Psoas muscle (tissue), 7 donors: ENCODE measurements at regions not wholly inside any gene's neighbourhood (a gene's known extent, or its start where the extent isn't known, plus 50 kb on each side); places are given as distances from the start of the nearest gene placed in this dataset.

Source experiments
- ATAC-seq, 4 donors: fragments of 200-7000 bp; cut with Tn5 transposase; one replicate each; pipeline ENCODE4 v1.9.1; 2020; ENCODE audit warnings: moderate library complexity in 3 of 4, mild to moderate bottlenecking in 2 of 4
- DNase-seq, 2 donors: peaks; one replicate each; pipeline ENCODE4 v3.0.0-alpha.2; 2020
- H3K27ac ChIP-seq: fragments of 200-600 bp; one replicate; pipeline ENCODE4 v1.8.0; 2022
- H3K27me3 ChIP-seq, 3 donors: fragments of 200-600 bp in 1 of 3; one replicate each; pipeline versions ENCODE4 v1.6.1 to v1.8.0; 2013 to 2022; ENCODE audit warnings: low read length in 2 of 3, mild to moderate bottlenecking in 2 of 3, moderate library complexity in 1 of 3; ENCODE audit not compliant: insufficient read depth in 3 of 3
- H3K36me3 ChIP-seq, 2 donors: fragments of 200-600 bp in 1 of 2; one replicate each; pipeline versions ENCODE4 v1.6.1 to v1.8.0; 2013 to 2022; ENCODE audit warnings: low read depth in 1 of 2, mild to moderate bottlenecking in 1 of 2, moderate library complexity in 1 of 2; ENCODE audit not compliant: insufficient read depth in 1 of 2
- H3K4me1 ChIP-seq: fragments of 200-600 bp; one replicate; pipeline ENCODE4 v1.8.0; 2022
- H3K4me3 ChIP-seq: fragments of 200-600 bp; one replicate; pipeline ENCODE4 v1.8.0; 2022; ENCODE audit warnings: mild to moderate bottlenecking
- H3K9me3 ChIP-seq: fragments of 200-600 bp; one replicate; pipeline ENCODE4 v1.8.0; 2022
- CTCF ChIP-seq: fragments of 200-600 bp; IDR thresholded peaks from one replicate; pipeline ENCODE4 v1.8.0; 2022; ENCODE audit warnings: antibody characterized with exemption
- WGBS, 3 donors: extraction: QIAGEN DNeasy Blood & Tissue Kit; methylation state at CpG; one replicate each; pipeline versions ENCODE4 v1.1.6 to v1.1.7; 2013; 5-methylcytosine and 5-hydroxymethylcytosine counted together
- intact Hi-C, 2 donors: fragments of 100-400 bp; cut with DNase I; formaldehyde crosslinking; loops; one replicate each; pipeline versions ENCODE4 v1.11.0 to v1.14.2; 2022
- donor health status: healthy with polysubstance abuse.
- donor health status: DM: no; HTN: no; CAD: no; lungs with moderate emphysema.
- donor health status: Bipolar disorder and iron deficiency.
- donor health status: healthy.
- donor health status: DM: yes; HTN: yes; CAD: no.
- donor health status: DM: no; HTN: no; CAD: no.
- donor health status: DM: yes; HTN: yes; CAD: no.

- no peaks in the 10 kb centered on the region for H3K27me3 ChIP-seq
- TF ChIP-seq CTCF = no peak
- intact Hi-C loops = no loop called here
- no peaks in the 10 kb centered on the region for H3K9me3 ChIP-seq
- WGBS, 3 donors = 76 to 79% (median 79%) methylated on average over 12 of the region's 12 CpGs
- ATAC-seq (no peak), DNase-seq (no peak)
- H3K4me1 ChIP-seq = no peaks in the 10 kb centered on the region
- H3K4me3 ChIP-seq = no peak overlapping the region
- H3K36me3 ChIP-seq = no peaks in the 10 kb centered on the region
- no peak overlapping the region for H3K27ac ChIP-seq
Observed at GRCh38 chr2:8479298-8479697, 202.6 kb upstream of the ID2 start.

- Histone ChIP-seq H3K9me3 (no peaks in the 10 kb centered on the region), H3K36me3 (no peaks in the 10 kb centered on the region), H3K27me3 (no peaks in the 10 kb centered on the region), H3K4me1 (no peaks in the 10 kb centered on the region), H3K27ac (no peak overlapping the region), H3K4me3 (no peak overlapping the region)
- ATAC-seq (no peak), DNase-seq (no peak)
- intact Hi-C loops = no loop called here
- TF ChIP-seq CTCF = no peak
- WGBS, 3 donors = 47 to 52% (median 48%) methylated on average over 5 of the region's 5 CpGs
Observed at GRCh38 chr2:8480915-8481314, 200.9 kb upstream of the ID2 start.

- TF ChIP-seq CTCF = no peak
- DNase-seq (no peak), ATAC-seq (no peak)
- Histone ChIP-seq H3K27me3 (no peaks in the 10 kb centered on the region), H3K36me3 (no peaks in the 10 kb centered on the region), H3K27ac (no peak overlapping the region), H3K4me3 (no peak overlapping the region), H3K4me1 (no peaks in the 10 kb centered on the region), H3K9me3 (no peaks in the 10 kb centered on the region)
- 73 to 80% (median 74%) methylated on average over 6 of the region's 6 CpGs for WGBS, 3 donors
- intact Hi-C loops = no loop called here
Observed at GRCh38 chr2:8481463-8482009, 200.3 kb upstream of the ID2 start.

- H3K27ac ChIP-seq = no peak overlapping the region
- H3K4me1 ChIP-seq = no peaks in the 10 kb centered on the region
- DNase-seq (no peak), ATAC-seq (no peak)
- 92 to 98% (median 93%) methylated on average over 4 of the region's 4 CpGs for WGBS, 3 donors
- H3K9me3 ChIP-seq = no peaks in the 10 kb centered on the region
- no peaks in the 10 kb centered on the region for H3K36me3 ChIP-seq
- no peak overlapping the region for H3K4me3 ChIP-seq
- intact Hi-C loops = no loop called here
- no peaks in the 10 kb centered on the region for H3K27me3 ChIP-seq
- no peak for TF ChIP-seq CTCF
Observed at GRCh38 chr2:8482432-8482831, 199.4 kb upstream of the ID2 start.
